IMR-90 (cell line): ENCODE measurements at regions not wholly inside any gene's neighbourhood (a gene's known extent, or its start where the extent isn't known, plus 50 kb on each side); places are given as distances from the start of the nearest gene placed in this dataset.

Source experiments
- ATAC-seq: fragments of 200-7000 bp; cut with Tn5 transposase; 2 replicates; pipeline ENCODE4 v1.9.1; 2020; ENCODE audit warnings: low read depth, mild to moderate bottlenecking, moderate library complexity
- BruUV-seq: library from RNA; stranded (reverse); fragments of 400-500 nt; replicated peaks from 2 replicates; lab custom pipeline; 2021; lab: Mats Ljungman, UMichigan
- CTCF ChIA-PET: fragments of 300-600 bp; formaldehyde crosslinking; extraction: SDS; loops from one replicate; lab custom pipeline; 2021; ENCODE audit warnings: antibody characterized with exemption; lab: Yijun Ruan, JAX
- POLR2A ChIA-PET: fragments of 300-600 bp; sonication (Branson Sonifier 250); formaldehyde crosslinking; loops from one replicate; lab custom pipeline; 2022; ENCODE audit warnings: antibody characterized with exemption; ENCODE audit not compliant: unreplicated experiment; lab: Charles Lee
- DNase-seq: peaks from one replicate; pipeline ENCODE4 v3.0.0; 2013
- H2AFZ ChIP-seq: replicated peaks from 2 replicates; pipeline ENCODE3; 2013; ENCODE audit warnings: low read length, mild to moderate bottlenecking; ENCODE audit not compliant: poor library complexity
- H2AK5ac ChIP-seq: 2 replicates; pipeline ENCODE4 v1.6.1; 2013; ENCODE audit warnings: low read depth, low read length, inconsistent platforms
- H2AK9ac ChIP-seq: replicated peaks from 2 replicates; pipeline ENCODE3; 2013; ENCODE audit warnings: mild to moderate bottlenecking, low read depth, low read length, moderate library complexity; ENCODE audit not compliant: poor library complexity
- H2BK120ac ChIP-seq: 2 replicates; pipeline ENCODE4 v1.6.1; 2013; ENCODE audit warnings: low read depth, low read length, inconsistent platforms
- H2BK15ac ChIP-seq: 3 replicates; pipeline ENCODE4 v1.6.1; 2013; ENCODE audit warnings: low read depth, low read length, inconsistent platforms
- H2BK20ac ChIP-seq: 2 replicates; pipeline ENCODE4 v1.6.1; 2013; ENCODE audit warnings: low read depth, mild to moderate bottlenecking, inconsistent platforms, low read length, moderate library complexity
- H2BK5ac ChIP-seq: 2 replicates; pipeline ENCODE4 v1.6.1; 2013; ENCODE audit warnings: mild to moderate bottlenecking, low read depth, low read length, inconsistent platforms; ENCODE audit not compliant: poor library complexity, severe bottlenecking
- H3K14ac ChIP-seq: replicated peaks from 2 replicates; pipeline ENCODE4 v1.6.1; 2013; ENCODE audit warnings: low read depth, low read length, inconsistent platforms
- H3K18ac ChIP-seq: 2 replicates; pipeline ENCODE4 v1.6.1; 2013; ENCODE audit warnings: low read depth, low read length, control low read depth
- H3K23ac ChIP-seq: 2 replicates; pipeline ENCODE4 v1.6.1; 2013; ENCODE audit warnings: low read depth, low read length, inconsistent platforms
- H3K27ac ChIP-seq: 2 replicates; pipeline ENCODE4 v1.5.1; 2013; ENCODE audit warnings: mild to moderate bottlenecking, control low read depth, low read length; ENCODE audit not compliant: insufficient read depth
- H3K27me3 ChIP-seq: 2 replicates; pipeline ENCODE4 v1.6.1; 2013; ENCODE audit warnings: low read length; ENCODE audit not compliant: control insufficient read depth, insufficient read depth
- H3K36me3 ChIP-seq: 2 replicates; pipeline ENCODE4 v1.6.1; 2013; ENCODE audit warnings: low read length, mixed read lengths; ENCODE audit not compliant: control insufficient read depth, insufficient read depth
- H3K4ac ChIP-seq: 2 replicates; pipeline ENCODE4 v1.6.1; 2013; ENCODE audit warnings: low read depth, low read length, inconsistent platforms
- H3K4me1 ChIP-seq: 2 replicates; pipeline ENCODE4 v1.6.1; 2013; ENCODE audit warnings: low read length, mixed read lengths; ENCODE audit not compliant: control insufficient read depth, insufficient read depth
- H3K4me2 ChIP-seq: 2 replicates; pipeline ENCODE4 v1.6.1; 2013; ENCODE audit warnings: low read depth, mild to moderate bottlenecking, control low read depth, low read length, moderate library complexity
- H3K4me3 ChIP-seq: 2 replicates; pipeline ENCODE4 v1.5.1; 2013; ENCODE audit warnings: low read depth, mild to moderate bottlenecking, control low read depth, low read length, moderate library complexity; ENCODE audit not compliant: insufficient read depth
- H3K56ac ChIP-seq: 2 replicates; pipeline ENCODE4 v1.6.1; 2013; ENCODE audit warnings: low read length, inconsistent platforms; ENCODE audit not compliant: insufficient read depth; ENCODE audit errors: extremely low read depth
- H3K79me1 ChIP-seq, 2 experiments: 2 replicates each; pipeline ENCODE4 v1.6.1; 2013; ENCODE audit warnings: low read length in 2 of 2, inconsistent platforms in 1 of 2, low read depth in 1 of 2
- H3K9ac ChIP-seq: 2 replicates; pipeline ENCODE4 v1.6.1; 2013; ENCODE audit warnings: low read depth, low read length, control low read depth
- H3K9me1 ChIP-seq: 2 replicates; pipeline ENCODE4 v1.6.1; 2013; ENCODE audit warnings: low read length, inconsistent platforms; ENCODE audit not compliant: insufficient read depth
- H3K9me3 ChIP-seq: 2 replicates; pipeline ENCODE4 v1.6.1; 2013; ENCODE audit warnings: low read length; ENCODE audit not compliant: control insufficient read depth, insufficient read depth
- H4K20me1 ChIP-seq: 2 replicates; pipeline ENCODE4 v1.6.1; 2013; ENCODE audit warnings: low read length, inconsistent platforms; ENCODE audit not compliant: insufficient read depth
- H4K5ac ChIP-seq: 2 replicates; pipeline ENCODE4 v1.6.1; 2013; ENCODE audit warnings: mild to moderate bottlenecking, low read depth, low read length, control low read depth
- H4K8ac ChIP-seq, 2 experiments: 2 replicates each; pipeline ENCODE4 v1.6.1; 2013; ENCODE audit warnings: low read depth in 2 of 2, low read length in 2 of 2, control low read depth in 1 of 2, inconsistent platforms in 1 of 2
- H4K91ac ChIP-seq: 2 replicates; pipeline ENCODE4 v1.6.1; 2013; ENCODE audit warnings: low read depth, low read length, inconsistent platforms; ENCODE audit not compliant: insufficient read depth
- BHLHE40 ChIP-seq: fragments of 150-350 bp; IDR thresholded peaks from 2 replicates; pipeline ENCODE4 v1.6.1; 2016; ENCODE audit warnings: mild to moderate bottlenecking, low read depth, low read length
- CEBPB ChIP-seq: IDR thresholded peaks from 2 replicates; pipeline ENCODE4 v1.6.1; 2012; ENCODE audit warnings: low read depth, low read length, improper control_type of control experiment
- CHD1 ChIP-seq: IDR thresholded peaks from 2 replicates; pipeline ENCODE4 v1.6.1; 2012; ENCODE audit warnings: low read depth, low read length, improper control_type of control experiment
- FOS ChIP-seq: fragments of 150-350 bp; IDR thresholded peaks from 2 replicates; pipeline ENCODE4 v1.6.1; 2016; ENCODE audit warnings: low read depth, low read length
- MAFK ChIP-seq: IDR thresholded peaks from 2 replicates; pipeline ENCODE4 v1.6.1; 2012; ENCODE audit warnings: low read depth, low read length, improper control_type of control experiment
- MAZ ChIP-seq: IDR thresholded peaks from 2 replicates; pipeline ENCODE4 v1.6.1; 2012; ENCODE audit warnings: low read depth, mild to moderate bottlenecking, low read length, improper control_type of control experiment, moderate library complexity, borderline replicate concordance
- MXI1 ChIP-seq: IDR thresholded peaks from 2 replicates; pipeline ENCODE4 v1.6.1; 2012; ENCODE audit warnings: low read depth, mild to moderate bottlenecking, low read length, moderate library complexity, borderline replicate concordance
- NFE2L2 ChIP-seq: fragments of 150-350 bp; IDR thresholded peaks from 2 replicates; pipeline ENCODE4 v1.6.1; 2016; ENCODE audit warnings: low read depth, mild to moderate bottlenecking, low read length
- POLR2A ChIP-seq: IDR thresholded peaks from 2 replicates; pipeline ENCODE4 v1.6.1; 2012; ENCODE audit warnings: mild to moderate bottlenecking, low read depth, low read length
- RAD21 ChIP-seq: IDR thresholded peaks from 2 replicates; pipeline ENCODE4 v1.6.1; 2012; ENCODE audit warnings: low read length, improper control_type of control experiment
- RCOR1 ChIP-seq: IDR thresholded peaks from 2 replicates; pipeline ENCODE4 v1.6.1; 2012; ENCODE audit warnings: mild to moderate bottlenecking, low read length, improper control_type of control experiment; ENCODE audit not compliant: insufficient replicate concordance
- RFX5 ChIP-seq: IDR thresholded peaks from 2 replicates; pipeline ENCODE4 v1.8.0; 2012; ENCODE audit warnings: low read depth, mild to moderate bottlenecking, low read length, moderate library complexity
- SMC3 ChIP-seq: fragments of 150-350 bp; IDR thresholded peaks from 2 replicates; pipeline ENCODE4 v1.6.1; 2016; ENCODE audit warnings: low read depth, mild to moderate bottlenecking, antibody characterized with exemption, low read length, moderate library complexity
- WGBS, 2 experiments: methylation state at CpG; one replicate each; pipeline versions ENCODE4 v1.1.5 to v1.1.7; 2013; ENCODE audit warnings: missing lambda C conversion rate in 2 of 2; ENCODE audit not compliant: insufficient read length in 1 of 2; ENCODE audit errors: extremely low coverage in 2 of 2; 5-methylcytosine and 5-hydroxymethylcytosine counted together
- dilution Hi-C: fragments of 300-500 bp; cut with HindIII; formaldehyde crosslinking; loops from one replicate; pipeline ENCODE4 v1.14.3; 2018; ENCODE audit warnings: low sequenced_read_pairs; ENCODE audit not compliant: unreplicated experiment
- in situ Hi-C: fragments of 300-500 bp; cut with MboI; formaldehyde crosslinking; loops from 3 replicates; pipeline ENCODE4 v1.14.3; 2019; ENCODE audit warnings: low sequenced_read_pairs, inconsistent platforms, mixed read lengths
- intact Hi-C: fragments of 100-400 bp; cut with micrococcal nuclease; formaldehyde crosslinking; loops from 2 replicates; pipeline ENCODE4 v1.10.0; 2022
- TF ChIP-seq, protein P1 (sequence below): fragments of 150-350 bp; IDR thresholded peaks from 2 replicates; pipeline ENCODE4 v1.6.1; 2016; ENCODE audit warnings: low read depth, mild to moderate bottlenecking, low read length, moderate library complexity, borderline replicate concordance
- TF ChIP-seq, protein P2 (sequence below): conservative IDR thresholded peaks from 2 replicates; pipeline ENCODE4 v1.5.1; 2012; ENCODE audit warnings: mild to moderate bottlenecking, low read depth, low read length, improper control_type of control experiment
- TF ChIP-seq, protein P3 (sequence below): fragments of 150-350 bp; IDR thresholded peaks from 2 replicates; pipeline ENCODE4 v1.6.1; 2017; ENCODE audit warnings: mild to moderate bottlenecking, antibody characterized with exemption, low read length, low read depth

DNA sequence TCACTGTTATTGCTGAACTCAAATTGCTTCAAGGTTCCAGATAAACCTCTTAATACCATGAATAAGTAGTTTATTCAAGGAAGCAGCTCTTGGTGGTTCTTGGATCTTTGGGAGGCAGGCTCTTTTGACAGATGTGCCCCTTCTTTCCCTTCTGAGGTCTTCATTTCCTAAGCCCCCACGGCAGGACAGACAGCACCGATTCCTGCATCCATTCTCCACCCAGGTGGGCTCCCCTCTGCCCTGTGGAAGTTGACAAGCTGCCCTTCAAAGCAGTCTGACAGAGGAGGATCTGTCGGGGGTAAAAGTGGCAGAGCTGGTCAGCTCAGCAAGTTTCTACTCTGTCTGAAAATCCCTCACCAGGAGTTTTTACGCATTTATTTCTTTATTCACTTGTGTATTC is 605.3 kb upstream of the B3GAT1 start:
- H3K56ac ChIP-seq = no peak overlapping the region
- no peak overlapping the region for H2BK120ac ChIP-seq
- ChIA-PET CTCF (no interaction called here), POLR2A (no interaction called here)
- H3K4ac ChIP-seq = no peak overlapping the region
- H3K4me2 ChIP-seq = no peak overlapping the region
- peaks cover 11% of the 10 kb centered on the region for H3K9me3 ChIP-seq
- in situ Hi-C loops (no loop called here), dilution Hi-C loops (no loop called here), intact Hi-C loops (no loop called here)
- H2AK9ac ChIP-seq = no peak overlapping the region
- H2AK5ac ChIP-seq = no peak overlapping the region
- no peaks in the 10 kb centered on the region for H4K20me1 ChIP-seq
- TF ChIP-seq RFX5 (no peak), CHD1 (no peak), POLR2A (no peak), RCOR1 (no peak), NFE2L2 (no peak), MAFK (no peak), SMC3 (no peak), CEBPB (no peak), BHLHE40 (no peak), FOS (no peak), MAZ (no peak), MXI1 (no peak), RAD21 (no peak)
- TF ChIP-seq, protein P1, sequence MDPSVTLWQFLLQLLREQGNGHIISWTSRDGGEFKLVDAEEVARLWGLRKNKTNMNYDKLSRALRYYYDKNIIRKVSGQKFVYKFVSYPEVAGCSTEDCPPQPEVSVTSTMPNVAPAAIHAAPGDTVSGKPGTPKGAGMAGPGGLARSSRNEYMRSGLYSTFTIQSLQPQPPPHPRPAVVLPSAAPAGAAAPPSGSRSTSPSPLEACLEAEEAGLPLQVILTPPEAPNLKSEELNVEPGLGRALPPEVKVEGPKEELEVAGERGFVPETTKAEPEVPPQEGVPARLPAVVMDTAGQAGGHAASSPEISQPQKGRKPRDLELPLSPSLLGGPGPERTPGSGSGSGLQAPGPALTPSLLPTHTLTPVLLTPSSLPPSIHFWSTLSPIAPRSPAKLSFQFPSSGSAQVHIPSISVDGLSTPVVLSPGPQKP = no peak
- TF ChIP-seq, protein P2, sequence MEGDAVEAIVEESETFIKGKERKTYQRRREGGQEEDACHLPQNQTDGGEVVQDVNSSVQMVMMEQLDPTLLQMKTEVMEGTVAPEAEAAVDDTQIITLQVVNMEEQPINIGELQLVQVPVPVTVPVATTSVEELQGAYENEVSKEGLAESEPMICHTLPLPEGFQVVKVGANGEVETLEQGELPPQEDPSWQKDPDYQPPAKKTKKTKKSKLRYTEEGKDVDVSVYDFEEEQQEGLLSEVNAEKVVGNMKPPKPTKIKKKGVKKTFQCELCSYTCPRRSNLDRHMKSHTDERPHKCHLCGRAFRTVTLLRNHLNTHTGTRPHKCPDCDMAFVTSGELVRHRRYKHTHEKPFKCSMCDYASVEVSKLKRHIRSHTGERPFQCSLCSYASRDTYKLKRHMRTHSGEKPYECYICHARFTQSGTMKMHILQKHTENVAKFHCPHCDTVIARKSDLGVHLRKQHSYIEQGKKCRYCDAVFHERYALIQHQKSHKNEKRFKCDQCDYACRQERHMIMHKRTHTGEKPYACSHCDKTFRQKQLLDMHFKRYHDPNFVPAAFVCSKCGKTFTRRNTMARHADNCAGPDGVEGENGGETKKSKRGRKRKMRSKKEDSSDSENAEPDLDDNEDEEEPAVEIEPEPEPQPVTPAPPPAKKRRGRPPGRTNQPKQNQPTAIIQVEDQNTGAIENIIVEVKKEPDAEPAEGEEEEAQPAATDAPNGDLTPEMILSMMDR = no peak
- TF ChIP-seq, protein P3, sequence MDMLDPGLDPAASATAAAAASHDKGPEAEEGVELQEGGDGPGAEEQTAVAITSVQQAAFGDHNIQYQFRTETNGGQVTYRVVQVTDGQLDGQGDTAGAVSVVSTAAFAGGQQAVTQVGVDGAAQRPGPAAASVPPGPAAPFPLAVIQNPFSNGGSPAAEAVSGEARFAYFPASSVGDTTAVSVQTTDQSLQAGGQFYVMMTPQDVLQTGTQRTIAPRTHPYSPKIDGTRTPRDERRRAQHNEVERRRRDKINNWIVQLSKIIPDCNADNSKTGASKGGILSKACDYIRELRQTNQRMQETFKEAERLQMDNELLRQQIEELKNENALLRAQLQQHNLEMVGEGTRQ = no peak
- no peak overlapping the region for H4K5ac ChIP-seq
- H3K79me1 ChIP-seq = no peaks in the 10 kb centered on the region
- no TSS peak for BruUV-seq
- H2BK15ac ChIP-seq = no peak overlapping the region
- no peaks in the 10 kb centered on the region for H3K27me3 ChIP-seq
- no peak overlapping the region for H3K27ac ChIP-seq
- H2BK5ac ChIP-seq = no peak overlapping the region
- H3K4me3 ChIP-seq = no peak overlapping the region
- DNase-seq = no peak
- ATAC-seq = no peak
- WGBS, 2 experiments = no CpG with 5 or more reads among the region's 4 CpGs
- H4K91ac ChIP-seq = no peak overlapping the region
- H2BK20ac ChIP-seq = no peak overlapping the region
- H3K36me3 ChIP-seq = no peaks in the 10 kb centered on the region
- H3K14ac ChIP-seq = no peak overlapping the region
- H4K8ac ChIP-seq = no peak overlapping the region
- no peak overlapping the region for H2AFZ ChIP-seq
- H3K9ac ChIP-seq = no peak overlapping the region
- no peaks in the 10 kb centered on the region for H3K9me1 ChIP-seq
- no peaks in the 10 kb centered on the region for H3K4me1 ChIP-seq
- no peak overlapping the region for H3K23ac ChIP-seq
- no peak overlapping the region for H3K18ac ChIP-seq
